CD14-positive monocyte (primary cell): ENCODE measurements at regions not wholly inside any gene's neighbourhood (a gene's known extent, or its start where the extent isn't known, plus 50 kb on each side); places are given as distances from the start of the nearest gene placed in this dataset.

Experiments
- DNase-seq, 3 donors: peaks; one replicate each; pipeline ENCODE4 v3.0.0-alpha.2; 2011 to 2022
- H2AFZ ChIP-seq: 2 replicates; pipeline ENCODE4 v1.6.0; 2012; ENCODE audit warnings: mild to moderate bottlenecking, low read depth, low read length, inconsistent platforms; ENCODE audit not compliant: insufficient read depth, poor library complexity, severe bottlenecking
- H3K27ac ChIP-seq, 2 donors: 1 replicate in 1 of 2; 2 replicates in 1 of 2; pipeline ENCODE4 v1.5.1; 2012 to 2013; ENCODE audit warnings: low read length in 2 of 2, control low read depth in 1 of 2, inconsistent platforms in 1 of 2, low read depth in 1 of 2, mild to moderate bottlenecking in 1 of 2
- H3K27me3 ChIP-seq, 2 donors: one replicate each; pipeline versions ENCODE4 v1.6.0 to v1.6.1; 2011 to 2013; ENCODE audit warnings: low read length in 2 of 2; ENCODE audit not compliant: control insufficient read depth in 2 of 2, insufficient read depth in 2 of 2
- H3K36me3 ChIP-seq, 2 donors: replicated peaks in 1 of 2; 1 replicate in 1 of 2; 2 replicates in 1 of 2; pipeline versions ENCODE4 v1.5.1 to v1.6.1; 2012 to 2013; ENCODE audit warnings: low read length in 2 of 2, control low read depth in 1 of 2, inconsistent platforms in 1 of 2, mild to moderate bottlenecking in 1 of 2; ENCODE audit not compliant: insufficient read depth in 2 of 2, control insufficient read depth in 1 of 2
- H3K4me1 ChIP-seq, 2 donors: 1 replicate in 1 of 2; 2 replicates in 1 of 2; pipeline versions ENCODE4 v1.5.1 to v1.6.1; 2012 to 2013; ENCODE audit warnings: low read length in 2 of 2, control low read depth in 1 of 2, inconsistent platforms in 1 of 2, mild to moderate bottlenecking in 1 of 2, moderate library complexity in 1 of 2; ENCODE audit not compliant: insufficient read depth in 2 of 2, control insufficient read depth in 1 of 2
- H3K4me2 ChIP-seq: replicated peaks from 2 replicates; pipeline ENCODE3; 2012; ENCODE audit warnings: low read length, moderate library complexity, mild to moderate bottlenecking; ENCODE audit not compliant: poor library complexity, severe bottlenecking; ENCODE audit errors: extremely low read depth
- H3K4me3 ChIP-seq, 3 experiments: fragments of 200-600 bp in 1 of 3; sonication (generic) in 1 of 3; replicated peaks in 1 of 3; 1 replicate in 2 of 3; 2 replicates in 1 of 3; pipeline ENCODE4 v1.5.1; 2011 to 2013; ENCODE audit warnings: low read length in 3 of 3, mild to moderate bottlenecking in 3 of 3, control low read depth in 2 of 3, low read depth in 2 of 3, inconsistent platforms in 1 of 3, moderate library complexity in 1 of 3
- H3K79me2 ChIP-seq: 2 replicates; pipeline ENCODE4 v1.6.0; 2012; ENCODE audit warnings: mild to moderate bottlenecking, control low read depth, inconsistent platforms, low read length, moderate library complexity; ENCODE audit not compliant: insufficient read depth
- H3K9ac ChIP-seq: 2 replicates; pipeline ENCODE4 v1.6.0; 2017; ENCODE audit warnings: low read length, mild to moderate bottlenecking; ENCODE audit not compliant: insufficient read depth, poor library complexity, severe bottlenecking
- H3K9me3 ChIP-seq, 2 donors: replicated peaks in 1 of 2; 1 replicate in 1 of 2; 2 replicates in 1 of 2; pipeline versions ENCODE4 v1.5.1 to v1.6.1; 2012 to 2013; ENCODE audit warnings: low read length in 2 of 2, control low read depth in 1 of 2; ENCODE audit not compliant: control insufficient read depth in 1 of 2, insufficient read depth in 1 of 2
- H4K20me1 ChIP-seq: 2 replicates; pipeline ENCODE4 v1.6.0; 2012; ENCODE audit warnings: mild to moderate bottlenecking, low read length, control low read depth, moderate library complexity; ENCODE audit not compliant: insufficient read depth
- H3K27ac Mint-ChIP-seq, 7 donors: one replicate each; pipeline ENCODE4 v1.8.0; 2020; ENCODE audit warnings: mild to moderate bottlenecking in 7 of 7, mixed read lengths in 7 of 7, moderate library complexity in 6 of 7, inconsistent platforms in 2 of 7
- H3K27me3 Mint-ChIP-seq, 3 donors: one replicate each; pipeline ENCODE4 v1.8.0; 2021 to 2022; ENCODE audit warnings: low read depth in 3 of 3, mild to moderate bottlenecking in 3 of 3, mixed read lengths in 3 of 3, moderate library complexity in 3 of 3, inconsistent platforms in 1 of 3
- H3K36me3 Mint-ChIP-seq, 2 donors: one replicate each; pipeline ENCODE4 v1.8.0; 2020; ENCODE audit warnings: mixed read lengths in 2 of 2, inconsistent platforms in 1 of 2, mild to moderate bottlenecking in 1 of 2
- H3K4me1 Mint-ChIP-seq: one replicate; pipeline ENCODE4 v1.8.0; 2020; ENCODE audit warnings: mild to moderate bottlenecking, mixed read lengths
- H3K4me3 Mint-ChIP-seq, 2 donors: one replicate each; pipeline ENCODE4 v1.8.0; 2020; ENCODE audit warnings: mild to moderate bottlenecking in 2 of 2, mixed read lengths in 2 of 2, moderate library complexity in 1 of 2
- H3K9me3 Mint-ChIP-seq, 7 donors: one replicate each; pipeline ENCODE4 v1.8.0; 2020 to 2022; ENCODE audit warnings: mixed read lengths in 7 of 7, mild to moderate bottlenecking in 6 of 7, moderate library complexity in 6 of 7, inconsistent platforms in 2 of 7
- WGBS: methylation state at CpG from one replicate; pipeline ENCODE4 v1.1.5; 2013; ENCODE audit warnings: missing lambda C conversion rate; ENCODE audit not compliant: insufficient coverage; 5-methylcytosine and 5-hydroxymethylcytosine counted together
- intact Hi-C, 2 donors: fragments of 100-400 bp; cut with micrococcal nuclease; formaldehyde crosslinking; loops; one replicate each; pipeline versions ENCODE4 v1.15.0 to v1.15.1; 2023
- TF ChIP-seq, protein P1 (sequence below): fragments of 200-600 bp; IDR thresholded peaks from one replicate; pipeline ENCODE4 v1.8.0; 2022; ENCODE audit warnings: antibody characterized with exemption, mild to moderate bottlenecking

DNA sequence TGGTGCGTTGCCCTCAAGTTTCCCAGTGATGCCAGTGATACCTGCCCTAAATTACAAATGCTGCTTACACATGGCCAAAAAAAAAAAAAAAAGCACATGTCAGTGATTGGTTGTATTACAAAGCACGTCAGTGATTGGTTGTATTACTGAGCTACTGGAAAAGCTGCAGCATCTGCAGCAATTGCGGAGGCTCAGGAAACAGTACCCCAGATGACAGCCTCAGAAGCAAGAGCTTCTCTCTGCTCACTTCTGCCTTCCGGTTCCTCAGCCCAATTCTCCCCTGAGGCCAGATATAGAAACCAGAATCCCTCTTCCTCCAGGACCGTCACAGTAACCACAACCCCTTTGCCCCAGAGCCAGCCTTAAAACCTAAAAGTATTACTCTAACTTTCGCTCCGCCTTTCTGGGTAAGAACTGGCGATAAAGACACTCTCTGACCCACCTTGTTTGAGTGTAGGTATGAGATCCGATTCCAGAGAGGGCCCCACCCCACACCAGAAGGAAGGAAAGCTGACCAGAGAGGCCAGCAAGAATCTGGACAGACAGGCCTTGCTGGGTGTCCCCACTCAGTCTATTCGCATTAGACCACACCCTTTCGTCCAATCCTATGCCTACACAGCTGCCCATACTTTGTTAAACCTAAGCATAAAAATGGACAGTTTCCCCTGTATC lies 85.0 kb upstream of the SORBS2 start:
- TF ChIP-seq, protein P1, sequence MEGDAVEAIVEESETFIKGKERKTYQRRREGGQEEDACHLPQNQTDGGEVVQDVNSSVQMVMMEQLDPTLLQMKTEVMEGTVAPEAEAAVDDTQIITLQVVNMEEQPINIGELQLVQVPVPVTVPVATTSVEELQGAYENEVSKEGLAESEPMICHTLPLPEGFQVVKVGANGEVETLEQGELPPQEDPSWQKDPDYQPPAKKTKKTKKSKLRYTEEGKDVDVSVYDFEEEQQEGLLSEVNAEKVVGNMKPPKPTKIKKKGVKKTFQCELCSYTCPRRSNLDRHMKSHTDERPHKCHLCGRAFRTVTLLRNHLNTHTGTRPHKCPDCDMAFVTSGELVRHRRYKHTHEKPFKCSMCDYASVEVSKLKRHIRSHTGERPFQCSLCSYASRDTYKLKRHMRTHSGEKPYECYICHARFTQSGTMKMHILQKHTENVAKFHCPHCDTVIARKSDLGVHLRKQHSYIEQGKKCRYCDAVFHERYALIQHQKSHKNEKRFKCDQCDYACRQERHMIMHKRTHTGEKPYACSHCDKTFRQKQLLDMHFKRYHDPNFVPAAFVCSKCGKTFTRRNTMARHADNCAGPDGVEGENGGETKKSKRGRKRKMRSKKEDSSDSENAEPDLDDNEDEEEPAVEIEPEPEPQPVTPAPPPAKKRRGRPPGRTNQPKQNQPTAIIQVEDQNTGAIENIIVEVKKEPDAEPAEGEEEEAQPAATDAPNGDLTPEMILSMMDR: no peak

DNA sequence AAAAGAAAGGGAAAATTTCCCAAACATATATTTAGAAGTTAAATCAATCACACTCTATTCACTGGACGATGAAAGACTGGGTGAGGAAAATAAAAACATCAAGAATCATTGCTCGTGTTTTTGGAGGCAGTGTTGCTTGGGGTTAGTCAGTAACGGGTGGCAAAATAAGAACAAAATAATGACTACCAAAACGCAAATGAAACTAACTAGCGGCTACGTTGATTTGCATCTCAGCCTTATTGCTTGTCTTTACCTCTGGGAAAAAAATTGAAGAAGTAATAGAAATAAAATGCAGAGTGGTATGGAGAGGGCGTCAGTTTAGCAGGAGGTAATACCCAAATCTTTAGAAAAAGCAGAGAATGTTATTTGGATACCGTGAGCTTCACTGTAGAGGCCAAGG lies 86.4 kb upstream of the SORBS2 start:
- Mint-ChIP-seq H3K27ac (no peak overlapping the region), H3K9me3 (peaks cover 0 to 6% (median 0%) of the 10 kb centered on the region in 7 donors), H3K4me1 (peaks cover 6% of the 10 kb centered on the region), H3K27me3 (peaks cover 3 to 7% (median 7%) of the 10 kb centered on the region in 3 donors), H3K36me3 (no peaks in the 10 kb centered on the region), H3K4me3 (no peak overlapping the region)
- no peak overlapping the region for H3K4me3 ChIP-seq
- TF ChIP-seq, protein P1: no peak
- no peaks in the 10 kb centered on the region for H3K4me1 ChIP-seq
- no peaks in the 10 kb centered on the region for H4K20me1 ChIP-seq
- no peak overlapping the region for H3K4me2 ChIP-seq
- H3K27ac ChIP-seq: no peak overlapping the region
- H3K27me3 ChIP-seq: no peaks in the 10 kb centered on the region
- no peak overlapping the region for H3K9ac ChIP-seq
- DNase-seq: no peak
- intact Hi-C loops: no loop called here
- no peaks in the 10 kb centered on the region for H3K79me2 ChIP-seq
- WGBS: 90% methylated on average over 2 of the region's 8 CpGs
- no peak overlapping the region for H2AFZ ChIP-seq
- H3K36me3 ChIP-seq: no peaks in the 10 kb centered on the region
- H3K9me3 ChIP-seq: peaks cover 0 to 3% of the 10 kb centered on the region in 2 donors

More for the DNA sequence above, 85.0 kb upstream of the SORBS2 start:
- 0% methylated on average over 2 of the region's 11 CpGs for WGBS
- peaks cover 0 to 6% (median 2%) of the 10 kb centered on the region in 7 donors for H3K9me3 Mint-ChIP-seq
- peaks cover 3 to 7% (median 7%) of the 10 kb centered on the region in 3 donors for H3K27me3 Mint-ChIP-seq
- no peak overlapping the region for H3K4me3 Mint-ChIP-seq
- H3K4me1 Mint-ChIP-seq: peaks cover 6% of the 10 kb centered on the region
- no peak overlapping the region for H3K4me3 ChIP-seq
- H3K27ac Mint-ChIP-seq: peak overlapping the region in 1 of 7 donors; percentile 6
- H3K4me1 ChIP-seq: no peaks in the 10 kb centered on the region
- no peaks in the 10 kb centered on the region for H4K20me1 ChIP-seq
- no peaks in the 10 kb centered on the region for H3K79me2 ChIP-seq
- no peaks in the 10 kb centered on the region for H3K36me3 ChIP-seq
- no peaks in the 10 kb centered on the region for H3K27me3 ChIP-seq
- no peak overlapping the region for H2AFZ ChIP-seq
- H3K4me2 ChIP-seq: no peak overlapping the region
- H3K9me3 ChIP-seq: peaks cover 0 to 3% of the 10 kb centered on the region in 2 donors
- no peaks in the 10 kb centered on the region for H3K36me3 Mint-ChIP-seq
- H3K27ac ChIP-seq: no peak overlapping the region
- no peak for DNase-seq
- H3K9ac ChIP-seq: no peak overlapping the region
- intact Hi-C loops: no loop called here
